Smooth muscle cell (in vitro differentiated cells): ENCODE measurements at regions not wholly inside any gene's neighbourhood (a gene's known extent, or its start where the extent isn't known, plus 50 kb on each side); places are given as distances from the start of the nearest gene placed in this dataset.

Experiments used
- DNase-seq: peaks from one replicate; lab custom pipeline; 2025; ENCODE audit not compliant: unreplicated experiment; lab: John Stamatoyannopoulos, UW
- H2AFZ ChIP-seq: fragments of 200-600 bp; sonication (generic); 2 replicates; pipeline ENCODE4 v1.6.0; 2016; ENCODE audit warnings: antibody characterized with exemption, low read depth, mild to moderate bottlenecking
- H3F3A ChIP-seq: fragments of 200-600 bp; sonication (generic); 2 replicates; pipeline ENCODE4 v1.6.0; 2017; ENCODE audit warnings: antibody characterized with exemption, low read depth
- H3K27ac ChIP-seq: fragments of 200-600 bp; sonication (generic); 2 replicates; pipeline ENCODE4 v1.5.1; 2016; ENCODE audit warnings: low read depth, mild to moderate bottlenecking
- H3K27me3 ChIP-seq: fragments of 200-600 bp; sonication (generic); 2 replicates; pipeline ENCODE4 v1.6.1; 2016; ENCODE audit warnings: low read depth, mild to moderate bottlenecking
- H3K36me3 ChIP-seq: fragments of 200-600 bp; sonication (generic); 2 replicates; pipeline ENCODE4 v1.5.1; 2016; ENCODE audit warnings: low read depth
- H3K4me1 ChIP-seq: fragments of 200-600 bp; sonication (generic); 2 replicates; pipeline ENCODE4 v1.5.1; 2016; ENCODE audit warnings: low read depth
- H3K4me2 ChIP-seq: fragments of 200-600 bp; sonication (generic); 2 replicates; pipeline ENCODE4 v1.6.0; 2016; ENCODE audit warnings: mild to moderate bottlenecking
- H3K4me3 ChIP-seq: fragments of 200-600 bp; sonication (generic); 2 replicates; pipeline ENCODE4 v1.5.1; 2016; ENCODE audit warnings: mild to moderate bottlenecking
- H3K79me2 ChIP-seq: fragments of 200-600 bp; sonication (generic); 2 replicates; pipeline ENCODE4 v1.6.0; 2016; ENCODE audit warnings: low read depth, mild to moderate bottlenecking
- H3K9ac ChIP-seq: fragments of 200-600 bp; sonication (generic); 2 replicates; pipeline ENCODE4 v1.6.0; 2016; ENCODE audit warnings: low read depth
- H3K9me3 ChIP-seq: fragments of 200-600 bp; sonication (generic); replicated peaks from 2 replicates; pipeline ENCODE4 v1.5.1; 2016; ENCODE audit warnings: low read depth
- H4K20me1 ChIP-seq: fragments of 200-600 bp; sonication (generic); 2 replicates; pipeline ENCODE4 v1.6.0; 2016; ENCODE audit warnings: low read depth
- WGBS: methylation state at CpG from one replicate; pipeline ENCODE4 v1.1.7; 2016; ENCODE audit warnings: low lambda C conversion rate; 5-methylcytosine and 5-hydroxymethylcytosine counted together
- TF ChIP-seq, protein P1 (sequence below): fragments of 200-600 bp; sonication (generic); IDR thresholded peaks from 2 replicates; pipeline ENCODE4 v1.5.1; 2017; ENCODE audit warnings: borderline replicate concordance, mild to moderate bottlenecking, antibody characterized with exemption; ENCODE audit not compliant: insufficient read depth, poor library complexity, severe bottlenecking

DNA sequence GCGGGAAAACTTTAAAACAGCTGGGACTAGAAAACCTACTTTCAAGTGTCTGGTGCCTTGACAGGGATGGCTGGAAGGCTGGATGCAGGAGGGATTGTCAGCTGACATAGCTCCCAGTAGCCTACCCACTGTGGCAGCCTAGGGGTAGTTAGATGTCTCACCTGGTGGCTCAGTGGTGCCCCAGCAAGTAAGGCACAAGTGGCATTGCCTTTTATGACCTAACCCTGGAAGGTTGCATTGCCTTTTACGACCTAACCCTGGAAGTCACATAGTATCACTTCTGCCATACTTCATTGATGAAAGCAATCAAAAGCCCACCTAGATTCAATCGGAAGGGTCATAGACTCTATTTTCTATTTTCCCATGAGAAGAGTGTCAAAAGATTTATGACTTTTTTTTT is 724.7 kb upstream of the TBX3 start:
- H2AFZ ChIP-seq = no peak overlapping the region
- no peaks in the 10 kb centered on the region for H3K27me3 ChIP-seq
- H4K20me1 ChIP-seq = no peaks in the 10 kb centered on the region
- H3K36me3 ChIP-seq = no peaks in the 10 kb centered on the region
- no peaks in the 10 kb centered on the region for H3K4me1 ChIP-seq
- no peaks in the 10 kb centered on the region for H3K79me2 ChIP-seq
- H3K9ac ChIP-seq = no peak overlapping the region
- DNase-seq = no peak
- no peak overlapping the region for H3K4me3 ChIP-seq
- TF ChIP-seq, protein P1, sequence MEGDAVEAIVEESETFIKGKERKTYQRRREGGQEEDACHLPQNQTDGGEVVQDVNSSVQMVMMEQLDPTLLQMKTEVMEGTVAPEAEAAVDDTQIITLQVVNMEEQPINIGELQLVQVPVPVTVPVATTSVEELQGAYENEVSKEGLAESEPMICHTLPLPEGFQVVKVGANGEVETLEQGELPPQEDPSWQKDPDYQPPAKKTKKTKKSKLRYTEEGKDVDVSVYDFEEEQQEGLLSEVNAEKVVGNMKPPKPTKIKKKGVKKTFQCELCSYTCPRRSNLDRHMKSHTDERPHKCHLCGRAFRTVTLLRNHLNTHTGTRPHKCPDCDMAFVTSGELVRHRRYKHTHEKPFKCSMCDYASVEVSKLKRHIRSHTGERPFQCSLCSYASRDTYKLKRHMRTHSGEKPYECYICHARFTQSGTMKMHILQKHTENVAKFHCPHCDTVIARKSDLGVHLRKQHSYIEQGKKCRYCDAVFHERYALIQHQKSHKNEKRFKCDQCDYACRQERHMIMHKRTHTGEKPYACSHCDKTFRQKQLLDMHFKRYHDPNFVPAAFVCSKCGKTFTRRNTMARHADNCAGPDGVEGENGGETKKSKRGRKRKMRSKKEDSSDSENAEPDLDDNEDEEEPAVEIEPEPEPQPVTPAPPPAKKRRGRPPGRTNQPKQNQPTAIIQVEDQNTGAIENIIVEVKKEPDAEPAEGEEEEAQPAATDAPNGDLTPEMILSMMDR = no peak
- H3F3A ChIP-seq = no peaks in the 10 kb centered on the region
- H3K9me3 ChIP-seq = no peaks in the 10 kb centered on the region
- H3K27ac ChIP-seq = no peak overlapping the region
- no peak overlapping the region for H3K4me2 ChIP-seq
- 99% methylated on average over 3 of the region's 3 CpGs for WGBS

DNA sequence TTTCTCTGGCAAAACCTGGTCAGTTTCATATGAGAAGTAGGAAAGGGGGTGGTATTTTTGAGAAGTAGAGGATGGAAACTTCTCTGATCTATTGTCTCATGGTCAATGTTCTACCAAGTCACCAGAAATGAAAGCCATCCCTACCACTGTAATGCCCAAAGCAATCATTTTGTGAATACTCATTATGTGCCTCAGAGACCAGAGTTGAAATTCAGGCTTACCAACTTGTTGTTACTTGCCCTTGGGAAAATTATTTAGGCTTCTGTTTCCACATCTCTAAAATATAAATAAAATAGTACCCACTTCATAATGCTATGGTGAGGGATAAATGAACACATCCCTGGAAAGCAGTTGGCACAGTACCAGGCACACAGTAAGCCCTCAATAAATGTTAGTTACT is 723.7 kb upstream of the TBX3 start:
- no peaks in the 10 kb centered on the region for H3F3A ChIP-seq
- H4K20me1 ChIP-seq = no peaks in the 10 kb centered on the region
- TF ChIP-seq, protein P1 = no peak
- no peak overlapping the region for H3K4me2 ChIP-seq
- no peaks in the 10 kb centered on the region for H3K9me3 ChIP-seq
- H3K27ac ChIP-seq = no peak overlapping the region
- DNase-seq = no peak
- no peaks in the 10 kb centered on the region for H3K79me2 ChIP-seq
- H2AFZ ChIP-seq = no peak overlapping the region
- H3K36me3 ChIP-seq = no peaks in the 10 kb centered on the region
- no peak overlapping the region for H3K4me3 ChIP-seq
- H3K9ac ChIP-seq = no peak overlapping the region
- no peaks in the 10 kb centered on the region for H3K4me1 ChIP-seq
- no peaks in the 10 kb centered on the region for H3K27me3 ChIP-seq

DNA sequence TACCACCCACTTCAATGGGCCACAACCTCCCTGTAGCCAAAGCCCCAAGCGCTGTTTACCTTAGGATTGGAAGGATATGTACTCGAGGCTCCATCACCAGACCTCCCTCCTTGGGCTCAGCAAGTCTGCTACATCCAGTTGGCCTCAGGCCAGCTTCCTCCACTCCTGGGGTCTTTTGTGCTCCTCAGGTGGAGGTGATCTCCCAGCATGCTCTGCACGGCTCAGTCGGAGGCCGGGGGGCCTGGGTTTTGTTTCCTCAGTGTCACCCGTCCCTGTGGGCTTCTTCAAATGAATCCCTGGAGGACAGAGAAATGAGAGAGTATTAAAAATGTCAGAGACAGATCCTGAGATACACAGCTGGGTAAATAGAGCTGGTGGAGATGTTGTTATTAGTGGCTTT is 723.1 kb upstream of the TBX3 start:
- H3K27me3 ChIP-seq = no peaks in the 10 kb centered on the region
- H3K4me2 ChIP-seq = no peak overlapping the region
- no peaks in the 10 kb centered on the region for H3F3A ChIP-seq
- H3K9me3 ChIP-seq = no peaks in the 10 kb centered on the region
- WGBS = 86% methylated on average over 6 of the region's 6 CpGs
- no peak for DNase-seq
- no peaks in the 10 kb centered on the region for H3K79me2 ChIP-seq
- no peak overlapping the region for H3K9ac ChIP-seq
- TF ChIP-seq, protein P1 = no peak
- no peak overlapping the region for H2AFZ ChIP-seq
- no peaks in the 10 kb centered on the region for H3K36me3 ChIP-seq
- no peaks in the 10 kb centered on the region for H4K20me1 ChIP-seq
- no peak overlapping the region for H3K27ac ChIP-seq
- no peaks in the 10 kb centered on the region for H3K4me1 ChIP-seq
- no peak overlapping the region for H3K4me3 ChIP-seq

DNA sequence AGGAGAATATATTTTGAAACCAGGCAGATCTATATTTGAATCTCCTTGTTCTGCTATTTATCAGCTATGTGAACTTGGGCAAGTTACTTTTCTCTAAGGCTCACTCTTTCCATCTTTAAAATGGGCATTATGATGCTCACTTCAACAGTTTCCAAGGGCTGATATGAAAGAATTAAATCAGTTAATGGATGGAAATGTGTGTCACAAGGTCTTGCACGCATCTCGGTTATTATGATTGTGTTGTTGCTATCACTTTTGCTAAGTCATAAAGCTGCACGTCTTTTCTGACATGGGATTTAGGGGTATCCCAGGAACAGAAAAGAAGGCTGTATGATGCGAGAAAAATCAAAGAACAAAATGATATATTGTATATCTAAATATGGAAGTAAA is 721.5 kb upstream of the TBX3 start:
- H3F3A ChIP-seq = no peaks in the 10 kb centered on the region
- H3K4me3 ChIP-seq = no peak overlapping the region
- peak overlapping the region; percentile 67 for H3K27ac ChIP-seq
- H3K9me3 ChIP-seq = no peaks in the 10 kb centered on the region
- H3K4me1 ChIP-seq = no peaks in the 10 kb centered on the region
- H3K9ac ChIP-seq = no peak overlapping the region
- TF ChIP-seq, protein P1 = no peak
- H3K36me3 ChIP-seq = no peaks in the 10 kb centered on the region
- H3K27me3 ChIP-seq = no peaks in the 10 kb centered on the region
- no peak for DNase-seq
- WGBS = 90% methylated on average over 4 of the region's 4 CpGs
- H4K20me1 ChIP-seq = no peaks in the 10 kb centered on the region
- no peak overlapping the region for H3K4me2 ChIP-seq
- no peaks in the 10 kb centered on the region for H3K79me2 ChIP-seq
- H2AFZ ChIP-seq = no peak overlapping the region
